SU-DHL-6 (cell line): ENCODE measurements at regions not wholly inside any gene's neighbourhood (a gene's known extent, or its start where the extent isn't known, plus 50 kb on each side); places are given as distances from the start of the nearest gene placed in this dataset.

Experiments used
- H2AFZ ChIP-seq: fragments of 200-600 bp; sonication (generic); 2 replicates; pipeline ENCODE4 v1.6.1; 2014; ENCODE audit warnings: low read depth, mild to moderate bottlenecking, moderate library complexity, mixed read lengths, antibody characterized with exemption, low read length; ENCODE audit not compliant: severe bottlenecking
- H3F3A ChIP-seq: fragments of 200-600 bp; shearing (Covaris generic); 2 replicates; pipeline ENCODE4 v1.6.0; 2016; ENCODE audit warnings: antibody characterized with exemption, mild to moderate bottlenecking; ENCODE audit not compliant: insufficient read depth
- H3K27ac ChIP-seq: fragments of 200-600 bp; sonication (generic); 2 replicates; pipeline ENCODE4 v1.5.1; 2016; ENCODE audit warnings: low read depth, mild to moderate bottlenecking, low read length, moderate library complexity, mixed read lengths
- H3K27me3 ChIP-seq: fragments of 200-600 bp; sonication (generic), shearing (Covaris generic); 2 replicates; pipeline ENCODE4 v1.6.0; 2014; ENCODE audit warnings: mild to moderate bottlenecking, low read length
- H3K36me3 ChIP-seq: fragments of 200-600 bp; sonication (generic); 2 replicates; pipeline ENCODE4 v1.6.1; 2014; ENCODE audit warnings: mild to moderate bottlenecking, low read length, mixed read lengths
- H3K4me2 ChIP-seq: fragments of 300-600, 200-600 bp; shearing (Covaris generic), sonication (generic); 2 replicates; pipeline ENCODE4 v1.6.0; 2014; ENCODE audit warnings: low read length, low read depth, mild to moderate bottlenecking; ENCODE audit not compliant: poor library complexity, severe bottlenecking
- H3K4me3 ChIP-seq: fragments of 200-600 bp; sonication (generic); 2 replicates; pipeline ENCODE4 v1.5.1; 2014; ENCODE audit warnings: antibody characterized with exemption, low read length, mild to moderate bottlenecking, mixed read lengths; ENCODE audit not compliant: insufficient read depth, poor library complexity, severe bottlenecking
- H3K79me2 ChIP-seq: fragments of 200-600 bp; sonication (generic); 2 replicates; pipeline ENCODE4 v1.6.1; 2014; ENCODE audit warnings: mild to moderate bottlenecking, low read length, moderate library complexity; ENCODE audit not compliant: insufficient read depth
- H3K9ac ChIP-seq: fragments of 200-600 bp; sonication (generic); 2 replicates; pipeline ENCODE4 v1.7.0; 2014; ENCODE audit warnings: mild to moderate bottlenecking, low read length
- H3K9me2 ChIP-seq: fragments of 200-600 bp; sonication (generic); replicated peaks from 2 replicates; pipeline ENCODE4 v1.6.1; 2014; ENCODE audit warnings: low read length; ENCODE audit not compliant: insufficient read depth
- H3K9me3 ChIP-seq: fragments of 200-600 bp; sonication (generic); 2 replicates; pipeline ENCODE4 v1.6.1; 2014; ENCODE audit warnings: low read length, mixed read lengths; ENCODE audit not compliant: insufficient read depth
- H4K20me1 ChIP-seq: fragments of 200-600 bp; sonication (generic); 2 replicates; pipeline ENCODE4 v1.6.1; 2014; ENCODE audit warnings: low read depth, mild to moderate bottlenecking, antibody characterized with exemption, low read length, moderate library complexity, mixed read lengths
- EZH2phosphoT487 ChIP-seq: fragments of 200-600 bp; sonication (generic), shearing (Covaris generic); conservative IDR thresholded peaks from 2 replicates; pipeline ENCODE4 v1.6.1; 2018; ENCODE audit warnings: mild to moderate bottlenecking, antibody characterized with exemption, low read length, moderate library complexity, mixed read lengths
- TF ChIP-seq, protein P1 (sequence below): fragments of 200-600 bp; sonication (generic); IDR thresholded peaks from one replicate; pipeline ENCODE4 v1.5.1; 2017; ENCODE audit warnings: antibody characterized with exemption, mild to moderate bottlenecking, low read length, moderate library complexity; ENCODE audit not compliant: insufficient read depth, poor library complexity, severe bottlenecking

DNA sequence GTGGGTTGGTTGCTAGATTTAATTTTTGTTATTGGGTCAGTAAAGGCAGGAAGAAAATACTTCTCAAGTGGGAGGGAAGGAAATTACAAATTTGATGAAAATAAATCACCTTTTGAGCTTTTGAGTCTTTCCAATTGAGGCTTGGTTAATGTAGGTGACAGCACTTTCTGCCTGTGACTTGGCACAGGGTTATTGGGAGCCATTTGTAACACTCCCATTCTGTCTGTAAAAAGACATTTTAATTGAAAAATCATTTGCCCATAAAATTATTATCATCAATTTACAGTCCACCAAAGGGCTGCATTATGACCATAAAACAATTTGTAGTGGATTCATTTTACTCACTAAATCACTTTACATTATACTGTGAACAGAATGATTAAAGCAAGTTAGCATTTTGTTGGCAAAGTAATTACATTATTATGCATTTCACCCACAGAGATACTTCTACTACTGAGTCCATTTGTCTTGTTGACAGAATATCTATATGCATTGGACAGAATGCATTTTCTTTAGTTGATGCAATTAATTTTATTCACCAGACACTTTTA lies 974.6 kb downstream of the UQCRFS1 start:
- no peaks in the 10 kb centered on the region for H3K36me3 ChIP-seq
- H3K9ac ChIP-seq, result no peak overlapping the region
- TF ChIP-seq, protein P1, sequence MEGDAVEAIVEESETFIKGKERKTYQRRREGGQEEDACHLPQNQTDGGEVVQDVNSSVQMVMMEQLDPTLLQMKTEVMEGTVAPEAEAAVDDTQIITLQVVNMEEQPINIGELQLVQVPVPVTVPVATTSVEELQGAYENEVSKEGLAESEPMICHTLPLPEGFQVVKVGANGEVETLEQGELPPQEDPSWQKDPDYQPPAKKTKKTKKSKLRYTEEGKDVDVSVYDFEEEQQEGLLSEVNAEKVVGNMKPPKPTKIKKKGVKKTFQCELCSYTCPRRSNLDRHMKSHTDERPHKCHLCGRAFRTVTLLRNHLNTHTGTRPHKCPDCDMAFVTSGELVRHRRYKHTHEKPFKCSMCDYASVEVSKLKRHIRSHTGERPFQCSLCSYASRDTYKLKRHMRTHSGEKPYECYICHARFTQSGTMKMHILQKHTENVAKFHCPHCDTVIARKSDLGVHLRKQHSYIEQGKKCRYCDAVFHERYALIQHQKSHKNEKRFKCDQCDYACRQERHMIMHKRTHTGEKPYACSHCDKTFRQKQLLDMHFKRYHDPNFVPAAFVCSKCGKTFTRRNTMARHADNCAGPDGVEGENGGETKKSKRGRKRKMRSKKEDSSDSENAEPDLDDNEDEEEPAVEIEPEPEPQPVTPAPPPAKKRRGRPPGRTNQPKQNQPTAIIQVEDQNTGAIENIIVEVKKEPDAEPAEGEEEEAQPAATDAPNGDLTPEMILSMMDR, result no peak
- no peak for TF ChIP-seq EZH2phosphoT487

GRCh38 chr19:28235606-28236125 lies 977.3 kb downstream of the UQCRFS1 start:
- H3K36me3 ChIP-seq, result no peaks in the 10 kb centered on the region
- no peaks in the 10 kb centered on the region for H3K79me2 ChIP-seq
- no peaks in the 10 kb centered on the region for H3K27me3 ChIP-seq
- H2AFZ ChIP-seq, result no peak overlapping the region
- no peaks in the 10 kb centered on the region for H3F3A ChIP-seq
- H3K9ac ChIP-seq, result no peak overlapping the region
- H3K27ac ChIP-seq, result no peak overlapping the region
- H4K20me1 ChIP-seq, result no peaks in the 10 kb centered on the region
- H3K9me2 ChIP-seq, result no peaks in the 10 kb centered on the region
- TF ChIP-seq, protein P1, result no peak
- no peak for TF ChIP-seq EZH2phosphoT487
- H3K4me3 ChIP-seq, result no peak overlapping the region
- no peak overlapping the region for H3K4me2 ChIP-seq
- no peaks in the 10 kb centered on the region for H3K9me3 ChIP-seq

More for the DNA sequence above, 974.6 kb downstream of the UQCRFS1 start:
- no peaks in the 10 kb centered on the region for H3F3A ChIP-seq
- H3K79me2 ChIP-seq, result no peaks in the 10 kb centered on the region
- H3K4me2 ChIP-seq, result no peak overlapping the region
- H3K9me2 ChIP-seq, result no peaks in the 10 kb centered on the region
- no peak overlapping the region for H3K4me3 ChIP-seq
- H3K27me3 ChIP-seq, result no peaks in the 10 kb centered on the region
- no peaks in the 10 kb centered on the region for H3K9me3 ChIP-seq
- no peak overlapping the region for H2AFZ ChIP-seq
- no peak overlapping the region for H3K27ac ChIP-seq
- H4K20me1 ChIP-seq, result no peaks in the 10 kb centered on the region

DNA sequence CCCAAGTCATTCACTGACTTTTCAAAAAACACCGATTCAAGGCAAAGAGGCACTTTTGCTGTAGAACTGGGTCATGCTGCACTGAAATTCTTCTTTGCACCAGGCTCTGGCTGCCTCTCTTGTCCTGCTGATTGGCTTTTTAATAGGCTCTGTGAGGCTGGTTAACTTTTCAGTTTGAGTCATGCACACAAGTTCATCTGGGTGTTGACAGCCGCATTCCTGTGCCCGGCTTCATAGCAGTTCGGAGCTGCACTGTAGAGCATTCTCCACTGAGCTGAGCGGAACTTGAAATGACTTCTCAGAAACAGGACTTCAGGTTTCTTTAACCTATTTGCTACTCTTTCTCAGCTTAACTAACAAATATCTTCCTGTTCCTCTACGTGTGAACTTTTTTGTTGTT lies 978.3 kb downstream of the UQCRFS1 start:
- Histone ChIP-seq H2AFZ (no peak overlapping the region), H3K9me3 (no peaks in the 10 kb centered on the region), H3K4me3 (no peak overlapping the region), H3K9me2 (no peaks in the 10 kb centered on the region), H3K4me2 (no peak overlapping the region), H3K27me3 (no peaks in the 10 kb centered on the region), H3K36me3 (no peaks in the 10 kb centered on the region), H3K9ac (no peak overlapping the region), H4K20me1 (no peaks in the 10 kb centered on the region), H3F3A (no peaks in the 10 kb centered on the region), H3K79me2 (no peaks in the 10 kb centered on the region), H3K27ac (no peak overlapping the region)
- TF ChIP-seq EZH2phosphoT487, result no peak
- TF ChIP-seq, protein P1, result no peak
